ENCODE measurements at regions not wholly inside any gene's neighbourhood (a gene's known extent, or its start where the extent isn't known, plus 50 kb on each side); places are given as distances from the start of the nearest gene placed in this dataset.
"Not testable (repeated sequence)": the region's sequence is repeated elsewhere in the genome, so short reads cannot be mapped to it uniquely, and the experiment has no call there.

- no peak for DNase-seq
Measured at GRCh38 chr7:34406848-34407530, 251.0 kb upstream of the NPSR1 start.

GRCh38 chr7:34407586-34407985 lies 250.4 kb upstream of the NPSR1 start:
- no peak for DNase-seq

GRCh38 chr7:34417781-34418180 lies 240.2 kb upstream of the NPSR1 start:
- DNase-seq: no peak

GRCh38 chr7:34421526-34421925 lies 236.5 kb upstream of the NPSR1 start:
- no peak for DNase-seq

- no peak for DNase-seq
Measured at GRCh38 chr7:34425194-34425593, 232.8 kb upstream of the NPSR1 start.

GRCh38 chr7:34425631-34426384 lies 232.2 kb upstream of the NPSR1 start:
- DNase-seq: no peak

- DNase-seq: no peak
Measured at GRCh38 chr7:34430456-34430855, 227.6 kb upstream of the NPSR1 start.

GRCh38 chr7:34438436-34438835 lies 219.6 kb upstream of the NPSR1 start:
- no peak for DNase-seq

- no peak for DNase-seq
Measured at GRCh38 chr7:34445653-34446052, 212.4 kb upstream of the NPSR1 start.

- not testable (repeated sequence) for DNase-seq
Measured at GRCh38 chr7:34448531-34448930, 209.5 kb upstream of the NPSR1 start.

GRCh38 chr7:34449765-34450164 lies 208.3 kb upstream of the NPSR1 start:
- no peak for DNase-seq

GRCh38 chr7:34451183-34451582 lies 206.8 kb upstream of the NPSR1 start:
- no peak for DNase-seq

GRCh38 chr7:34451923-34452322 lies 206.1 kb upstream of the NPSR1 start:
- no peak for DNase-seq

- DNase-seq: no peak
Measured at GRCh38 chr7:34452363-34452762, 205.7 kb upstream of the NPSR1 start.

- DNase-seq: no peak
Measured at GRCh38 chr7:34453150-34453549, 204.9 kb upstream of the NPSR1 start.

- no peak for DNase-seq
Measured at GRCh38 chr7:34454381-34454780, 203.6 kb upstream of the NPSR1 start.

- no peak for DNase-seq
Measured at GRCh38 chr7:34457329-34457728, 200.7 kb upstream of the NPSR1 start.

- no peak for DNase-seq
Measured at GRCh38 chr7:34463830-34464229, 194.2 kb upstream of the NPSR1 start.

- no peak for DNase-seq
Measured at GRCh38 chr7:34471844-34472243, 186.2 kb upstream of the NPSR1 start.

GRCh38 chr7:34486371-34486770 lies 171.6 kb upstream of the NPSR1 start:
- DNase-seq: no peak

- no peak for DNase-seq
Measured at GRCh38 chr7:34487391-34488115, 170.5 kb upstream of the NPSR1 start.

GRCh38 chr7:34488766-34489165 lies 169.3 kb upstream of the NPSR1 start:
- no peak for DNase-seq

- no peak for DNase-seq
Measured at GRCh38 chr7:34491899-34492298, 166.1 kb upstream of the NPSR1 start.

GRCh38 chr7:34493752-34494151 lies 164.3 kb upstream of the NPSR1 start:
- no peak for DNase-seq
